Astrocyte (in vitro differentiated cells and primary cell): ENCODE measurements at regions not wholly inside any gene's neighbourhood (a gene's known extent, or its start where the extent isn't known, plus 50 kb on each side); places are given as distances from the start of the nearest gene placed in this dataset.

Experiments
- DNase-seq: peaks from one replicate; pipeline ENCODE4 v3.0.0-alpha.2; 2010; ENCODE audit warnings: low read depth
- FAIRE-seq: peaks from 2 replicates; lab custom pipeline; 2011; peaks lifted over from hg19 to GRCh38; lab: Jason Lieb, UNC
- H2AFZ ChIP-seq: 2 replicates; pipeline ENCODE4 v1.6.0; 2012; ENCODE audit warnings: low read depth, low read length, inconsistent platforms
- H3K27ac ChIP-seq: 2 replicates; pipeline ENCODE4 v1.5.1; 2011; ENCODE audit warnings: low read depth, low read length, inconsistent platforms
- H3K27me3 ChIP-seq: 2 replicates; pipeline ENCODE4 v1.6.0; 2011; ENCODE audit warnings: low read length, inconsistent platforms; ENCODE audit not compliant: insufficient read depth
- H3K36me3 ChIP-seq: 2 replicates; pipeline ENCODE4 v1.5.1; 2011; ENCODE audit warnings: low read length, inconsistent platforms; ENCODE audit not compliant: insufficient read depth
- H3K4me1 ChIP-seq: 2 replicates; pipeline ENCODE4 v1.5.1; 2011; ENCODE audit warnings: low read length, inconsistent platforms; ENCODE audit not compliant: insufficient read depth
- H3K4me2 ChIP-seq: 2 replicates; pipeline ENCODE4 v1.6.0; 2012; ENCODE audit warnings: low read length, inconsistent platforms
- H3K4me3 ChIP-seq: 2 replicates; pipeline ENCODE4 v1.5.1; 2011; ENCODE audit warnings: low read depth, mild to moderate bottlenecking, low read length, inconsistent platforms; ENCODE audit not compliant: insufficient read depth
- H3K79me2 ChIP-seq: 2 replicates; pipeline ENCODE4 v1.6.0; 2012; ENCODE audit warnings: mild to moderate bottlenecking, low read length, inconsistent platforms; ENCODE audit not compliant: insufficient read depth
- H3K9ac ChIP-seq: 2 replicates; pipeline ENCODE4 v1.6.0; 2012; ENCODE audit warnings: mild to moderate bottlenecking, low read length, inconsistent platforms
- H3K9me3 ChIP-seq: 2 replicates; pipeline ENCODE4 v1.5.1; 2012; ENCODE audit warnings: low read depth, mild to moderate bottlenecking, low read length, inconsistent platforms; ENCODE audit not compliant: insufficient read depth
- H4K20me1 ChIP-seq: 2 replicates; pipeline ENCODE4 v1.6.0; 2012; ENCODE audit warnings: low read length, inconsistent platforms; ENCODE audit not compliant: insufficient read depth
- H3K27ac Mint-ChIP-seq: one replicate; pipeline ENCODE4 v1.8.0; 2021; ENCODE audit warnings: mild to moderate bottlenecking, mixed read lengths; ENCODE audit not compliant: unreplicated experiment
- H3K27me3 Mint-ChIP-seq: one replicate; pipeline ENCODE4 v1.8.0; 2021; ENCODE audit warnings: low read depth, mixed read lengths; ENCODE audit not compliant: unreplicated experiment
- H3K36me3 Mint-ChIP-seq: one replicate; pipeline ENCODE4 v1.8.0; 2021; ENCODE audit warnings: low read depth, mixed read lengths; ENCODE audit not compliant: unreplicated experiment
- H3K4me1 Mint-ChIP-seq: one replicate; pipeline ENCODE4 v1.8.0; 2021; ENCODE audit warnings: low read depth, mixed read lengths; ENCODE audit not compliant: unreplicated experiment
- H3K4me3 Mint-ChIP-seq: one replicate; pipeline ENCODE4 v1.8.0; 2021; ENCODE audit warnings: mild to moderate bottlenecking, moderate library complexity, mixed read lengths; ENCODE audit not compliant: unreplicated experiment
- H3K9me3 Mint-ChIP-seq: one replicate; pipeline ENCODE4 v1.8.0; 2021; ENCODE audit warnings: mild to moderate bottlenecking, mixed read lengths; ENCODE audit not compliant: unreplicated experiment
- EZH2 ChIP-seq: IDR thresholded peaks from 2 replicates; pipeline ENCODE4 v1.6.1; 2012; ENCODE audit warnings: mild to moderate bottlenecking, low read length, inconsistent platforms; ENCODE audit not compliant: insufficient read depth
- TF ChIP-seq, protein P1 (sequence below): IDR thresholded peaks from 2 replicates; pipeline ENCODE4 v1.5.1; 2011; ENCODE audit warnings: low read depth, mild to moderate bottlenecking, inconsistent platforms, low read length, moderate library complexity; ENCODE audit not compliant: insufficient read depth

DNA sequence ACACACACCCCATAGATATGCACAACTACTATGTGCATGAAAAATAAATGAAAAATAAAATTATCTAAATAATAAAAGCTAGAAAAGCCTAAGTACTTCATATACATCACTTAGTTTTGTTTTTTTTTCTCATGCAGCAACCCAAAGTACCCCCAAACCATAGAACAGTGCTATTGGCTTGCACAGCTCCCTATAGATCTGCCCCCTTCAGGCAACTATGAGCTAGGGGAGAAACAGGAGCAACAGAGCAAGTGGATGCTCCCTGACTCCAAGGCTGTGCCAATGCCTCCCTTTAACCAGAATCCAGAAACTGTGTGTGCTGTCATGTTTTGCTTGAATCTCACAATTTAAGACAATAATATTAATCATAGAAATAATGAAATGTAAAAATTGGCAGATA lies 605.5 kb downstream of the TOX3 start:
- no peaks in the 10 kb centered on the region for H3K9me3 Mint-ChIP-seq
- H3K4me1 ChIP-seq: no peaks in the 10 kb centered on the region
- H3K27ac ChIP-seq: no peak overlapping the region
- no peak overlapping the region for H3K4me3 ChIP-seq
- no peaks in the 10 kb centered on the region for H3K4me1 Mint-ChIP-seq
- no peak overlapping the region for H3K4me3 Mint-ChIP-seq
- no peak overlapping the region for H3K4me2 ChIP-seq
- no peaks in the 10 kb centered on the region for H3K79me2 ChIP-seq
- no peaks in the 10 kb centered on the region for H3K27me3 ChIP-seq
- peaks cover 4% of the 10 kb centered on the region for H3K27me3 Mint-ChIP-seq
- TF ChIP-seq, protein P1, sequence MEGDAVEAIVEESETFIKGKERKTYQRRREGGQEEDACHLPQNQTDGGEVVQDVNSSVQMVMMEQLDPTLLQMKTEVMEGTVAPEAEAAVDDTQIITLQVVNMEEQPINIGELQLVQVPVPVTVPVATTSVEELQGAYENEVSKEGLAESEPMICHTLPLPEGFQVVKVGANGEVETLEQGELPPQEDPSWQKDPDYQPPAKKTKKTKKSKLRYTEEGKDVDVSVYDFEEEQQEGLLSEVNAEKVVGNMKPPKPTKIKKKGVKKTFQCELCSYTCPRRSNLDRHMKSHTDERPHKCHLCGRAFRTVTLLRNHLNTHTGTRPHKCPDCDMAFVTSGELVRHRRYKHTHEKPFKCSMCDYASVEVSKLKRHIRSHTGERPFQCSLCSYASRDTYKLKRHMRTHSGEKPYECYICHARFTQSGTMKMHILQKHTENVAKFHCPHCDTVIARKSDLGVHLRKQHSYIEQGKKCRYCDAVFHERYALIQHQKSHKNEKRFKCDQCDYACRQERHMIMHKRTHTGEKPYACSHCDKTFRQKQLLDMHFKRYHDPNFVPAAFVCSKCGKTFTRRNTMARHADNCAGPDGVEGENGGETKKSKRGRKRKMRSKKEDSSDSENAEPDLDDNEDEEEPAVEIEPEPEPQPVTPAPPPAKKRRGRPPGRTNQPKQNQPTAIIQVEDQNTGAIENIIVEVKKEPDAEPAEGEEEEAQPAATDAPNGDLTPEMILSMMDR: no peak
- TF ChIP-seq EZH2: no peak
- H3K27ac Mint-ChIP-seq: no peak overlapping the region
- H3K36me3 Mint-ChIP-seq: no peaks in the 10 kb centered on the region
- no peak overlapping the region for H3K9ac ChIP-seq
- no peaks in the 10 kb centered on the region for H3K9me3 ChIP-seq
- no peak overlapping the region for H2AFZ ChIP-seq
- DNase-seq (no peak), FAIRE-seq (no peak)
- no peaks in the 10 kb centered on the region for H3K36me3 ChIP-seq
- H4K20me1 ChIP-seq: no peaks in the 10 kb centered on the region

GRCh38 chr16:51940183-51940582 lies 606.8 kb downstream of the TOX3 start:
- H3K27ac ChIP-seq: no peak overlapping the region
- H3K9ac ChIP-seq: no peak overlapping the region
- no peak overlapping the region for H2AFZ ChIP-seq
- FAIRE-seq (no peak), DNase-seq (no peak)
- no peaks in the 10 kb centered on the region for H3K36me3 Mint-ChIP-seq
- no peak overlapping the region for H3K27ac Mint-ChIP-seq
- H4K20me1 ChIP-seq: no peaks in the 10 kb centered on the region
- H3K27me3 ChIP-seq: no peaks in the 10 kb centered on the region
- H3K36me3 ChIP-seq: no peaks in the 10 kb centered on the region
- H3K4me1 ChIP-seq: no peaks in the 10 kb centered on the region
- no peaks in the 10 kb centered on the region for H3K9me3 ChIP-seq
- H3K4me1 Mint-ChIP-seq: no peaks in the 10 kb centered on the region
- no peaks in the 10 kb centered on the region for H3K79me2 ChIP-seq
- no peak overlapping the region for H3K4me3 ChIP-seq
- H3K4me2 ChIP-seq: no peak overlapping the region
- no peak overlapping the region for H3K4me3 Mint-ChIP-seq
- no peaks in the 10 kb centered on the region for H3K9me3 Mint-ChIP-seq
- peaks cover 2% of the 10 kb centered on the region for H3K27me3 Mint-ChIP-seq
- TF ChIP-seq, protein P1: no peak
- TF ChIP-seq EZH2: no peak

DNA sequence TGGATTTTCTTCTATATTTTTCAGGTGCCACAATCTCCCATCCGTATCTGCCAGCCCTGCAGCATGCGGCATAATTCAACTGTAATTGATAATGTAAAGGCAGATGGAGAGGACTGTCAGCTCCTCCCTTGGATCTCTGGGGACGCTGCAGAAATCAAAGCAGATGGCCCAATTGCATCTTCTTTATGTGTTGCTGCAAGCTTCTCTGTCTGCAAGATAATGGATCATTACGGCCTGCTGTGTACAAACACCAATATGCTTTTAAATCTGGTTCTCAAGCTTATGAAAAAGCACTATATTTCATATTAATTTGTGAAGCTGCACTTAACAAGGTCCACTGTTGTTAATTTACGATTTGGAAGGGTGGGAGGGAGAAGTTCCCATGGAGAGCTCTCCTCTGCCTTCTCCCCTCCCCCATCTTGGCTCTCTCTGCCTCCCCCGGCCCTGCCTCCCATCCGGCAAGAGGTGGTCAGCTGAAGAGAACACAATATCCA lies 607.5 kb downstream of the TOX3 start:
- TF ChIP-seq, protein P1: no peak
- no peak for TF ChIP-seq EZH2
- H3K4me1 ChIP-seq: no peaks in the 10 kb centered on the region

More for the DNA sequence above, 607.5 kb downstream of the TOX3 start:
- no peak overlapping the region for H3K27ac ChIP-seq
- no peaks in the 10 kb centered on the region for H3K36me3 ChIP-seq
- H3K4me3 Mint-ChIP-seq: no peak overlapping the region
- no peak overlapping the region for H3K4me3 ChIP-seq
- H3K9me3 Mint-ChIP-seq: no peaks in the 10 kb centered on the region
- H3K9me3 ChIP-seq: no peaks in the 10 kb centered on the region
- H2AFZ ChIP-seq: no peak overlapping the region
- no peaks in the 10 kb centered on the region for H4K20me1 ChIP-seq
- no peak overlapping the region for H3K27ac Mint-ChIP-seq
- H3K27me3 ChIP-seq: no peaks in the 10 kb centered on the region
- no peak overlapping the region for H3K4me2 ChIP-seq
- FAIRE-seq: no peak
- H3K4me1 Mint-ChIP-seq: no peaks in the 10 kb centered on the region
- no peak for DNase-seq
- no peak overlapping the region for H3K9ac ChIP-seq
- no peaks in the 10 kb centered on the region for H3K79me2 ChIP-seq
- peaks cover 5% of the 10 kb centered on the region for H3K27me3 Mint-ChIP-seq
- no peaks in the 10 kb centered on the region for H3K36me3 Mint-ChIP-seq
